ENCODE measurements at regions not wholly inside any gene's neighbourhood (a gene's known extent, or its start where the extent isn't known, plus 50 kb on each side); places are given as distances from the start of the nearest gene placed in this dataset.

DNA sequence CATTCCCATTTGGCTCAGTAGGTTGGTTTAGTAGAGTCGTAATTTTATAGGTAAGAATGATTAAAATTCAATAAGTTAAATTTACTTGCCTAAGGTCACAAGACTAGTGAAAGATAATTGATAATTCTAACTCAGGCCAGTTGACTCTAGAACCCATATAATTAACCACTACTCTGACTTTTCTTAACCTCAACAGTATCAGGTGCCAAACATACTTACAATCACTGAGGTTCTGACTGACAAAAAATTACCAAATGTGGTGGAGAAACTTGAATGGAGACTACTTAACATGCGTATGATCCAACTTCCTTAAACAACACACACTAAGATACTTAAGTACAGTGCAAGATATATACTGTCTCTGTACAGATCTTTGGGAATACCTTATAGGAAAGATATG, 667.3 kb upstream of the SORCS1 start:
- DNase-seq (ENCODE audit: low spot score), result no peak

DNA sequence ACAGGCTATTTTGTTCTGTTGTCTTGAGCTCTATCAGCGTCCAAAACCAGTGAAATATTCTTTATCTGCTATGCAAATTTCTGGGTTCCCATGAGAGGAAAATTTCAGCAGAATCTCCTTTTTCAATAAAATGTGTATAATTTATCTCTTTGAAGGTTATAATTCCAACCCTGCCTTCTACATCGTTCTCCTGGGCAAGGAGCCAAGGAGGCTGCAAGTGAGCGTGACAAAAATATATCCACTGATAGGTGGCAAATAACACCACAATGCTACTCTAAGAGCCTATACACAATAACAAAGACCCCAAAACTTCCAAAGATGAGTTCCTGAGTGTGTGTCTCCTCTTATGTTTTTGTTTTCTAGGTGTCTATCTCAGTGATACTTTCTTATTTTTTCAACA, 664.7 kb upstream of the SORCS1 start:
- DNase-seq (ENCODE audit: low spot score), result no peak

DNA sequence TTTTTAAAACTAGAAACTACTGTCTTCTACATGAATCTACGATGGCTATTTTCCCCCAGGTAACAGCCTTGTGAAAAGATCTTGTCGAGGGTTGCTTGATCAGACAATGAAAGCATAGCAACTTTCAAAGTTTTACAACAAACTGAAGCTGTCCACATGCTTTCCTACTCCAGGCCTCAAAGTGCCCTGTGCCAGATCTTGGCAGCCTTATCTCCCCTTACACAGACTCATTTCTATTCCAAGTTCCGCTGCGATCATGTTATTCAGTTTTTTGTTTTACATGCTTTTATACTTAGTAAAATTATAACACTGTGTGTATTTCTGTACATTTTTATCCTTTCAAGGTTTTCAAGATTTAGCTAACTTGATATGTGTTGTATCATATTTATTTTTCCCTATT, 661.7 kb upstream of the SORCS1 start:
- no peak for DNase-seq (ENCODE audit: low spot score)

DNA sequence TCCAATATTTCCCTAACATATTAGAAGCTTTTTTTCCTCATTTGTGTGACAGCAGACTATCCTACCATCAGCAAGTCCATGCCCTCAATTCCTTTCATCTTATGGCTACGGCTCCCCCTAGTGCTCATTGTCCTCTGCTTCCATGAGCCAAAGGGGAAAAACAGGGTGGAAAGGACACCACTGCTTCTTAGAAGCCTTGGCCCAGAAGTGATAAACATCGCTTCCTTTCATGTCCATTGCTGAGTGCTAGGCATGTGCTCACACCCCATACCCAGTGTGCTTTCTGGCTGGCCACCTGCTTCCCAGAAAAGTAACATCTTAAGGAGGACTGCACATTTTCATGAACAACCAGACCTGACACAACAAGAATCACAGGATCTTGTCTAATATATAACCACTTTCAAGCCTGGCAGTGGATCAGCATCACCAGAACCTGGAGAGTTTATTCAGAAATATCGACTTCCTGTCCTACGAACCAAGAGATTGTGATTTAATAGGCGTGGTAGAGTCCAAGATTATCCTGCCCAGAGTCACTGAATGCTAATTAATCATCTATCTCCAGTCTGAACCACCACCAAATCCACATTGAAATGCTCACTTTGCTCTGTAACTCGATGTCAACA, 650.5 kb upstream of the SORCS1 start:
- peak; percentile 49 for DNase-seq (ENCODE audit: low spot score)

DNA sequence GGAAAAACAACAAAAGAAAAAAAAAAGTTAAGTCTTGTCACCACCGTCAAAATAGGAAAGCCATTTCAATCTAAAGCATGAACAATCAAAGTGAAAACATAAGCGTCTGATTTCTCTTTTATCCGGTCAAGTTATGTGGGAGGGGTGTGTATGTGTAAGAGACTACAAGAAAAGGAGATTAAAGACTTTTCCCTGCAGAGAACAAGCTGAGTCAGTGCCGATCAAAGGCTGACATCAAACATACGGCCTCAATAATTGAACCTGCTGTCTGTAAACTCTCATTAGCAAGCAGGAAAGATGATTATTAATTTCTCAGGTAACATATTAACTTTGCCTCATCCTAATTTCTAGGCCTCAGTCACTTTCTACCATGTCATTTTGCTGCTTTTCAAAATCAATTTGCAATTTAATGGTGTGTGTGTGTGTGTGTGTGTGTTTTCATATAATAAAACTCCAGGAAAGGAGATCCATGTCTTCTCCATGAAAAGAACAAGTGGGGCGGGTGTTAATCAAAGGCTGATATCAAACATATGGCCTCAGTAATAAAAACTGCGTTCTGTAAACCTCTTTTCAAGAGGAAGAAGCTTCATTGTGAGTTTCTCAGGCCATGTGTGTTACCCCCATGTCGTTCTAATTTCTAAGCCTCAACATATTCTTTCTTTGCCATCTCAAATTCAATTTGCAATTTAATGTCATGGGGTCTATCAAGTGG, 649.1 kb upstream of the SORCS1 start:
- DNase-seq (ENCODE audit: low spot score), result no peak

DNA sequence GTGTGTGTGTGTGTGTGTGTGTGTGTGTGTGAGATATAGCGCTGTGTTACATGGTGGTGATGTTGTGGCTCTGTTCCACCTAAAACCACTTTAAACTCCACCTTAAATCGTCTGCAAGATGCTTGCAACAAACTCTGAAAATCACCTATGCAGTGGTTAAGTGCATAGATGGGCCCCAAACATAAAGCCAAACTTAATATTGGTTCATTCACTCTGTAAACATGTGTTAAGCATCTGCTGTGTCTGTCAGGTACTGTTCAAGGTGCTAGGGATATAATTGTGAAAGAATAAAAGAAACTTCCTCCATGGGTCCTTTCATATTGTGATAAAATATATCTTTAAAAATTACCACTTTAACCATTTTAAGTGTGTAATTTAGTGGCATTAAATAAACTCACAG, 645.4 kb upstream of the SORCS1 start:
- DNase-seq (ENCODE audit: low spot score), result no peak

DNA sequence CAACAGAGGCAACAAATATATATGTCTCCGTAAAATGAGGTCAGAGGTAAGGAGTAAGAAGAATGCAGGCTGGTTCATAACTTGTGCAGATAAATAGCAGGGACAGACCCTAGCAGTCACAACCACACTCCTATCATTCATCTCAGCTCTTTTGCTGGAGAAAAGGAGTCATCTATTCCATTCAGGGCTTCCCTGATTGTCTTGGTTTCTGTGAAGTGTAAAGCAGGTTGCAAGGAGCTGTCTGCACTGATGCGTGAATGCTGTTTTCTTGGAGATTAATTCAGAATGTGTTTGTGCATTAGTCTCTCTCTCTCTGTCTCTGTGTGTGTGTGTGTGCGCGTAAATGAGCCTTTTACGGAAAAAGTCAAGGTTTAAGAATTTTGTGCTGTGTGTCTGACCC, 643.3 kb upstream of the SORCS1 start:
- DNase-seq (ENCODE audit: low spot score), result no peak

DNA sequence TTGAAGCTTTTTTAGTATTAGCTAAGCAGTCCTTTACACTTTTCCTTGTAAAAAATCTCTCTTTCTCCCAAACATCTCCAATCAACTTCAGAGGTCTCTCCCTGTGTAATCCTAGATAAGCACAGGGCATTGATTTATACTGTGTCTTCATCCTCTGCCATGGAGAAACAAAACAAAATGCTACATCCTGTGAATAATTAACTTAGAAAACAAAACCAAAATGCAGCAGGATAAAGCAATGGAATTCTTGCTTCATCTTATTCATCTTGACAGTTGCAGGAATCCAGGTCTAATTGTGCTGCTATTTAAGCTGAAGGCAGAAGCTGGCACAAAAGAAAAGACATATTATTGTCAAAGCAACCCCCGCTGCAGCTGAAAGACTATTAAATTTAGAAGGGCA, 641.5 kb upstream of the SORCS1 start:
- DNase-seq (ENCODE audit: low spot score), result no peak

DNA sequence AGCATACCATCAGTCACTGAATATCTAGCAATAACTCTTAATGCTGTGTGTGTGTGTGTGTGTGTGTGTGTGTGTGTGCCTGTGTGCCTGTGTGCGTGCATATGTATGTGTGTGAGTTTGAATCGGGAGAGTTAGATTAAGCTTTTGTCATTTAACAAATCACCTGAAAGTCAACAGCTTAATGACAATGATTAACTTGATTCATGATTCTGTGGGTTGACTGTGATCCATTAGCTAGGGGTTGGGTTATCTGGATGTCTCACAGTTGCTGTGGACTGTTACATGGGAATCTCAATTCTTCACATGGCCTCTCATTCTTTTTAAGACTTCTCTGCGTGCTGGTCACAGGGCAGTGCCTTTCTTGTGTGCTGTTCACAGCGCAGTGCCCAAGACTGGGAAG, 639.0 kb upstream of the SORCS1 start:
- no peak for DNase-seq (ENCODE audit: low spot score)

DNA sequence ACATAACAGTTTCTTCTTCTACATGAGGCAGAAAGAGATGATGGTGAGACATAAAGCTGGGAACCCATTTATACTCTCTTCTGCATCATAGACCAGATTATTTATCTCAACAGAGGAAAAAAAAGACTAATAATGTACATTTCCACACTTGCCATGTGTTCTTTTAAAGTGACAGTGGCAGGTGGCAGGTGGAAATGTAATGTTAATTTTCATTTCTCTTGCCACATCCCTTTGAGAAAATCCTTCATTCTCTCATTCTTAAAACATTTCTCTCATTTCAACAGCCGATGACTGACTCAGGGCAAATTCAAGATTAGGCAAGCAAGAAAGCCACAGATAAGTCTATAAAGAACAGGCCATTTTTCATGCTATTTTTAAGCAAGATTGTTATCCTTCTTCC, 635.6 kb upstream of the SORCS1 start:
- DNase-seq (ENCODE audit: low spot score), result no peak

DNA sequence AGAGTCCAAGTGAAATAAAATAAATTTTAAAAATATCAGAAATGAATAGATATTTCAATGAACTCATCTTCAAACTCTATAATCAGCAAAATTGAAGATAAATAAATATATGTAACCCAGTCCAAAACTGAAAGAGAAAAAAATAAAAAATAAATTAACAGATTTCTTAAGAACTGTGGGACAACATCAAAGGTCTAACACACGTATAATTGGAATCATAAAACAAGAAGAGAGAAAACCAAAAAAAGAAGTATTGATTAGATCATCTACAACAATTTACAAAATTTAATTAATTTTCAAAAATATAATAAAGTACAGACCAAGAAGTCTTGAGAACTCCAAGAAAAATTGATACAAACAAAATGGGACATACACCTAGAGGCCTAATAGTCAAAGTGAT, 625.8 kb upstream of the SORCS1 start:
- no peak for DNase-seq (ENCODE audit: low spot score)

DNA sequence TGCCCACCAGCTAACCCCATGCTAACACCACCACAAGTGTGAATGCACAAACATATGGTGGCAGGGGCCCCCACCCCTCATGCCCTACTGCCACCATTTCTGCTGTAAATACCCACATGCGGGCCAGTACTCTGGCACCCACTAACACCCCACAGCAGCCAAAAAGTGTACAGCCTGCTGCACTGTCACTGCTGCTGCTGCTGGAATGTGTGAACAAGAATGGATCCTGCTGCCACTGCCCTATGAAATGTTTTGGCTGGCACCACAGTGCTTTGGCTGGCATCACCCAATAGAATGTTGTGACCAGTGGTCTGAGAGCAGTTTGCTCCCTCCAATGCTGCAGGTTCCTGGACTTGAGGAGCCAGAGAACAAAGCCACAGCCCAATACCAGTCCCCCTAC, 606.6 kb upstream of the SORCS1 start:
- no peak for DNase-seq (ENCODE audit: low spot score)

DNA sequence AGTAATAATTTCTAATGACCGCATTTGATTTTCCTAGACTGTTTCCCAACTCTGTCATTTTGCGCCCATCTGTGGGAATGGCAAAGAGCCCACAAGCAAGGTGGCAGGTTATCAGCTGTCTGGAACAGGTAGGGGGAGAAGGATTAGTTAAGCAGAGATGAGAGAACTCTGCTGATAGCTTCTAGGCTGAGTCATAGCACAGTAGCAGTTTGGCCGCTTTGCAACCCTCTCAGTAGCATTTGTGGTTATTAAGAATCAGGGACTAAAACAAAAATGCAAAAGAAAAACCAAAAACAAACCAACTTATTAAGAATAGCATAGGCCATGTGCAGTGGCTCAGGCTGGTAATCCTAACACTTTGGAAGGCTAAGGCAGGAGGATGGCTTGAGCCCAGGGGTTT, 602.7 kb upstream of the SORCS1 start:
- DNase-seq (ENCODE audit: low spot score), result no peak

DNA sequence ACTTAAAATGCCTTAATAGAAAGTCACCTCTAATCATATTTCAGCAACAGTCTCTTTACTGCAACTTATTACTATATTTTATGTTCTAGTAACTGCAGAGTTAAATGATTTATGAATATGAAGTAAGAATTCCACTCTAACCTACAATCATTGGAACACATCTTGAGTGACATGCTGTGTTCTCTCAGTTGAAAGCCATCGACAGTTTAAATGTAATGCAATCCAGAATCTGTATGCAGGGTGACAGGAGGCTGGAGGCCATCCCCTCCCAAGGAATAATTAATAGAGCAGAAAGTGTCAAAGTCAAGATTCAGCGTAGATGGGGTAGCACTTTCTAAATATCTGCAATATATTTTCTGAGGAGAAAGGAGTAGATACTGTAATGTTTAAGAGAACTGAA, 590.3 kb upstream of the SORCS1 start:
- DNase-seq (ENCODE audit: low spot score), result no peak

DNA sequence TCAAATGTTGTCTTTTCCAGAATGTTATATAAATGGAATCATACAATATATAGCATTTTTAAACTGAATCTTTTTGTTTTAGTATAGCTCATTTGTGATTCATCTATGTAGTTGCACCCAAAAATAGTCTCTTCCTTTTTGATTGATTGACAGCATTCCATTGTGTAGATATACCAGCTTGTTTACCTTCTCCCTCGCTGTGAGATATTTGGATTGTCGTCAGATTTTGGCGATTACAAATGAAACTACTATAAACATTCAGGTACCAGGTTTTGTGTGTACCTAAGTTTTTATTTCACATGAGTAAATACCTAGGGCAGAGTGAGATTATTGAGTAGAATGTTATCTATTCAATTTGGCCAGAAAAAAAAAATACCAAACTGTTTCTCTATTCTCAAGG, 584.7 kb upstream of the SORCS1 start:
- no peak for DNase-seq (ENCODE audit: low spot score)

DNA sequence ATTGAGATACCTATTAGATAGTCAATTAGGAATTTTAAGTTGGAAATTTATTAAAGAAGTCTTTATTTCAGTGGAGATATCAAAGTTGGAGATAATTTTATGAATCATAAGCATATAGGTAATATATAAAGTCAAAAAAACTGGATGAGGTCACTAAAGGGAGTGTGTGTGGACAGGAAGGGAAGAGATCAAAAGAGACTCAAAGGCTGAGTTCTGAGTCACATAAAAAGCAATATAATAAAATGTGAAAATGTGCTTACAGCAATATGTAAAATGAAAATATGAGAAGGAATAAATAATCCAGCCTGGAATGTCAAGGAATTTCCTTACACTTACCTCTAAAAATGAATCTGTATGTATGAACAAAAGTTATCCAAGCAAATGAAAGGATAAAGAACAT, 583.3 kb upstream of the SORCS1 start:
- DNase-seq (ENCODE audit: low spot score), result no peak

DNA sequence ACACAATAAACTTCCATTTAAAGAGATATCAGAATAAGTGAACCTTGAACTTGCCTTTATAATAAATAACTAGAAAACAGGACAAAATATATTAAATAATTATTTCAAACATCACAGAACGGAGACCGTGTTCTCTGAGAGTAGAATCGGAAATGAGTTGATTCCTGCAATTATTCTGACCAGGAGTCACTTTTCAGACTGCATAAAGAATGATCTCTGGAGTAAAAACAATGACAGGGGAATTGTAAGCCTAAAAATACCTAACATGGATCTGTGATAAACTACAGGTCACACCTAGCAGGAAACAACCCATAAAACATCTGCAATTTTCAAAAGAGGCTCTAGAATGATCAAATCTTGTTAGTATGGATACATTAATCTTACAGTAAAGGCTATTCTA, 577.5 kb upstream of the SORCS1 start:
- DNase-seq (ENCODE audit: low spot score), result no peak

DNA sequence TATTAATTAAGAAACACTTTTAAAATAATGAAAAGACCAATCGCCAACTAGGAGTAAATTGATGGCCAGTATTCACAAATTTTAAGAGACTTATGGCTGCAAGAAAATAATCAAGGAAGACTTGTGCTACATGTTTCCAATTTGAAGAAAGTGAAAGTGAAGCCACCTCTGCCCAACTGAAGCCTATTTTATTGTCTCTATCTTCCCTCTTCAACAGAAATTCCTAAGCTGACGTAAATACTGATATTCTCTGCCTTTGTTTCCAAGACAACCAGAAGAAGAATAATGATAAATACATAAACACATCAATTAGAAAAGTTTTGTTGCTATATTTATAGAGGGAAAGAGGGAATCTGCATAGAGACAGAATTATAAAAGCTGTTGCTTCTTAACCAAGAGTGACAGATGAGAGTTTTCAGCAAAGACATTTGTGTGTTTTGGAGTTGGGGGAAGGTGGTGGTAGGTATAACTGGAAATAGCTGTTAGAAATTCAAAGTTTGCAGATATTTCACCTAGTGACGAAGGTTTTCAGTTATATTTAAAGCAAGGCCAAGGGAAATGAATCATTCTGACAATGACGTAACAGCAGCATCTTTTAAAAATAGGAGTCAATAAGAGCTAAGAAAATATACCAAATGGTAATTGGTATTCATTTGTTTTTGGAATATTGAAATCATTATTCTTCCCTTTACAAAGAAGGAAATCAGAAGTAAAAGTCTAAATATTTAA, 576.6 kb upstream of the SORCS1 start:
- DNase-seq (ENCODE audit: low spot score), result no peak

DNA sequence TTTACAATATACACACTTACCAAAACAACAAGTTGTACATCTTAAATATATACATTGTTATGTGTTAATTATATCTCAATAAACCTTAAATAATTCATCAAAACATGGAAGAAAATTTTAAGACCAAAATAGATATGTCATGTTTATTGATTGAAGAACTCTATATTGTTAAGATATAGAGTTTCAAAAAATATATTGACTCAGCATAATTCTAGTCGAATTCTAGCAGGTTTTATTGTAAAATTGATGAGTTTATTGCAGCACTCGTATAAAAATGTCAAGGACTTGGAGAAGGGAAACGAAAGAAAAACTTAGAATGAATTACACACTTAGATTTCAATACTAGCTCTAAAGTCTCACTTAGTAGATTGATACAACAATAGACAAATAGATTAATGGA, 575.4 kb upstream of the SORCS1 start:
- DNase-seq (ENCODE audit: low spot score), result no peak

DNA sequence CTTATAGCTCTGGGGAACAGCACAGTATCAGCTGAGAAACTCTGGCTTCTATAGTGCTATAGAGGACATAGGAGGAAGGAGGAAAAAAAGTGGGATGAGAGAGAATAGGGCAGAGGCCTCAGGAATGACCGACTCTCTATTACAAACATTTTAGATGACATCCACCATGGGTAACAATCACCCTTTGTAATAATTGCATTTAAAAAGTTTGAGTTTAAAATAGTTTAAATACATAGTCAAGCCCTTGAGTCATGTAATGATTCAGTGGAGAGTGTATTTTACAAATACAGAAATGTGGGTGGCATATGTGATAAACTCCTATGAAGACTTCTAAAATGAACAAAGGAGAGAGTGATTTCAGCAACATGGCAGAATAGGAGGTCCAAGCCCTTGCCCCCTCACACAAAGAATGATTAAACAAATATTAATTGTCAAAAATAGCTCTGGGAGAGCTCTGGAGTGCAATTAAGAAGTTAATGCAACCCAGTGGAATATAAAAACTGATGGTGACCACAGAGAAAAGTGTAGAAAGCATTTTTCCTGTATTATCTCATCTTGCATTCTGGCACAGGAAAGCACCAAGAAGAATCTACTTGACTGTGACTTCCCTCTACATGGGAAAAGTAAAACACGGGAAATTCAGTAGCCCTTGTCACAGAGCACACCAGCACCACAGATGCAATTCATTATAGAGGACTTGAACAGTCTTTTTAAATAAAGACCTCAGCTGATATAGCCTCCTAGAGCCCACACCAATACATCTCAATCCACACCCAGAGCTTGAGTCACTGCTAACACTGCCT, 569.0 kb upstream of the SORCS1 start:
- no peak for DNase-seq (ENCODE audit: low spot score)

DNA sequence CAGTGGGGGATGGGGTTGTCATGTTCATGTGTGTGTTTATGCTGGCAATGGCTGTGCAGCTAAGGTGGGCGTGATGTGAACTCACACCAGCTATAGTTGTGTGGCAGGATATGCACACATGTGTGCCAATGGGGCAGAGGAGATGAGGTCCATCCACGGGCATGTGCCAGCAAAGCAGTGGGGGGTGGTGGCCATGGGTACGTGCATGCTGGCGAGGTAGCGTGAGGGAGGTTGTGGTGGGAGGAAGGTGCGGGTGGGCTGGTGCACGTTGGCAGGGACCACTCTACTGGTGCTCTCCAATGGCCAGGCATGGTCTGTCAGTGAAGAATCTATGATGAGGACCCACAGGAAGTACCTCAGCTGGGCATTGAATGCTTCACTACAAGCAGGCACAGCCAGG, 567.5 kb upstream of the SORCS1 start:
- DNase-seq (ENCODE audit: low spot score), result no peak

DNA sequence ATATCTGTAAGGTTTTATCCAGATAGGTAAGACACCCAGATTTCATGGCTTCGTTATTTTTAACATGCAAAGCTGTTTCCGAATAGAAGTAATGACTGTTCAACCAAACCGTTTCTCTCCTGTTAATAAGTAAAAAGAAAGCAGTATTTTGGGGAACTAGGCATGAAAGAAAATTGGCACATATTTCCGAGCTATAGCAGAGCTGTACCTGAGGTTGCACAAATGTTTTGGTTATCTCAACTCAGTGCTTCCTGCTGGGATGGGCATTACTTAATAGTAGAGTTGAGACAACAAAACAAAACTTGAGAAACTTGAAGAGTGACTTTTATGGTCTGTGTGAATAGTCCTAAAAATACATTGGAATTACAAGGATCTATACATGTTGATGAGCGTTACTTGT, 564.3 kb upstream of the SORCS1 start:
- DNase-seq (ENCODE audit: low spot score), result no peak
